ENCODE measurements at regions not wholly inside any gene's neighbourhood (a gene's known extent, or its start where the extent isn't known, plus 50 kb on each side); places are given as distances from the start of the nearest gene placed in this dataset.

DNA sequence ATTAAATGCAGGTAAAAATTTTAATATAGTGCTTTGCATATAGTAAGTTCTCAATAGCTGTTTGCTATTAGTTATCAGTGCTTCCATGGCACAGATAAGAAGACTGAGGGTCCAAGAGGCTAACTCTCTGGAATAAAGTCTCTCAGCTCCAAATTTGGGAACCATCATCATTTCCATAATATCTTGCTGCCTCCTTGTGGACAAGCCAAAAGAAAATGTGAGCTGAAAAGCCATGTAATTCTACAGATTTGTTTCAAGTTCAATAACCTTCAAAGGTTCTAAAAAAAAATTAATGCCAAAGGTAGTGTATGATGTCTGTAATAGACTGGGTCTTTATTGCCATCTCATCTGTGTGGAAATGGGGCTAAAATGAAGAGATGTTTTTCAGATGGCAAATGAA, 136.9 kb upstream of the VCX start:
- no peaks in the 10 kb centered on the region for H4K20me1 ChIP-seq (ENCODE audit: control insufficient read depth, insufficient read depth, low read length, poor library complexity, severe bottlenecking)
- H3K9me3 Mint-ChIP-seq (ENCODE audit: insufficient read depth), result no peaks in the 10 kb centered on the region
- no peaks in the 10 kb centered on the region for H3K4me1 Mint-ChIP-seq

DNA sequence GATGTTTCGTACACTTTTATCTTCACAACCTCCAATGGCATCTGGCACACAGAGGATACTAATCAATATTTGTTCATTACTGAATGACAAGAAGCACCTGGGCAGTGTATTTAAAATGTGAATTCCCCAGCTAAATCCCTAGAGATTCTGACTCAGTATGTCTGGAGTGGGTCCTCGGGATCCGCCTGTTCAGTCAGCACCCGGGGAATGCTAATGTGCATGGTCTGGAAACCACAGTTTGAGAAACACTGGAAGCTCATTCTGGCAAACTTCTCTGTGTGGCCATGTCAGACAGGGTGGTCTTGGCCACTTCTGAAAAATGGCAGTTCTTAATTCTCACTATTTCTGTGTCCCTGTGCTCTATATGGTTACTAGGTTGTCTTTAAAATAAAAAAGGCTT, 138.8 kb upstream of the VCX start:
- no peak for ATAC-seq (ENCODE audit: low read depth)
- Histone ChIP-seq H3K4me3 (ENCODE audit: control extremely low read depth in 1 of 5, extremely low read depth in 1 of 5, insufficient read depth in 1 of 5, low read depth in 2 of 5, low read length in 4 of 5) (no peak overlapping the region), H3K9ac (ENCODE audit: low read length) (no peak overlapping the region), H3K27ac (ENCODE audit: low read length in 2 of 2) (no peak overlapping the region), H4K20me1 (ENCODE audit: control insufficient read depth, insufficient read depth, low read length, poor library complexity, severe bottlenecking) (no peaks in the 10 kb centered on the region), H3K36me3 (replicated peaks in 1 of 2; ENCODE audit: control extremely low read depth in 1 of 2, control insufficient read depth in 1 of 2, extremely low read depth in 1 of 2, insufficient read depth in 2 of 2, low read length in 1 of 2) (no peaks in the 10 kb centered on the region), H2AFZ (ENCODE audit: insufficient read depth, low read depth, low read length, poor library complexity, severe bottlenecking) (no peak overlapping the region), H3K4me2 (replicated peaks; ENCODE audit: low read depth, low read length, poor library complexity, severe bottlenecking) (no peak overlapping the region), H3K79me2 (ENCODE audit: control insufficient read depth, insufficient read depth, low read length) (no peaks in the 10 kb centered on the region), H3K9me3 (ENCODE audit: control extremely low read depth in 1 of 3, control insufficient read depth in 2 of 3, insufficient read depth in 1 of 3, low read length in 2 of 3) (peaks cover 0 to 3% (median 0%) of the 10 kb centered on the region in 3 donors), H3K27me3 (replicated peaks in 1 of 4; ENCODE audit: control extremely low read depth in 1 of 4, control insufficient read depth in 3 of 4, insufficient read depth in 4 of 4, low read length in 3 of 4) (no peaks in the 10 kb centered on the region), H3K4me1 (ENCODE audit: control insufficient read depth in 2 of 2, insufficient read depth in 2 of 2, low read length in 2 of 2) (no peaks in the 10 kb centered on the region)
- Mint-ChIP-seq H3K27ac (no peak overlapping the region), H3K9me3 (ENCODE audit: insufficient read depth) (no peaks in the 10 kb centered on the region), H3K27me3 (no peaks in the 10 kb centered on the region), H3K4me1 (no peaks in the 10 kb centered on the region), H3K4me3 (no peak overlapping the region)
- ChIA-PET POLR2A (no interaction called here), CTCF (no interaction called here)
- TF ChIP-seq, protein P1, sequence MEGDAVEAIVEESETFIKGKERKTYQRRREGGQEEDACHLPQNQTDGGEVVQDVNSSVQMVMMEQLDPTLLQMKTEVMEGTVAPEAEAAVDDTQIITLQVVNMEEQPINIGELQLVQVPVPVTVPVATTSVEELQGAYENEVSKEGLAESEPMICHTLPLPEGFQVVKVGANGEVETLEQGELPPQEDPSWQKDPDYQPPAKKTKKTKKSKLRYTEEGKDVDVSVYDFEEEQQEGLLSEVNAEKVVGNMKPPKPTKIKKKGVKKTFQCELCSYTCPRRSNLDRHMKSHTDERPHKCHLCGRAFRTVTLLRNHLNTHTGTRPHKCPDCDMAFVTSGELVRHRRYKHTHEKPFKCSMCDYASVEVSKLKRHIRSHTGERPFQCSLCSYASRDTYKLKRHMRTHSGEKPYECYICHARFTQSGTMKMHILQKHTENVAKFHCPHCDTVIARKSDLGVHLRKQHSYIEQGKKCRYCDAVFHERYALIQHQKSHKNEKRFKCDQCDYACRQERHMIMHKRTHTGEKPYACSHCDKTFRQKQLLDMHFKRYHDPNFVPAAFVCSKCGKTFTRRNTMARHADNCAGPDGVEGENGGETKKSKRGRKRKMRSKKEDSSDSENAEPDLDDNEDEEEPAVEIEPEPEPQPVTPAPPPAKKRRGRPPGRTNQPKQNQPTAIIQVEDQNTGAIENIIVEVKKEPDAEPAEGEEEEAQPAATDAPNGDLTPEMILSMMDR (IDR thresholded peaks at IDR 0.05), result no peak
- TF ChIP-seq EZH2 (IDR thresholded peaks at IDR 0.05; ENCODE audit: borderline replicate concordance, insufficient read depth, low read depth, low read length, poor library complexity, severe bottlenecking), result no peak
- no CpG with 5 or more reads among the region's 4 CpGs for WGBS (ENCODE audit: insufficient coverage)
- no peak for DNase-seq
- intact Hi-C loops (cut with micrococcal nuclease), result loop anchor here (10.0 kb wide), 1 partner anchor 1679 kb away; no protein-coding TSS in a partner anchor

More for the DNA sequence above, 136.9 kb upstream of the VCX start:
- Histone ChIP-seq H2AFZ (ENCODE audit: insufficient read depth, low read depth, low read length, poor library complexity, severe bottlenecking) (no peak overlapping the region), H3K36me3 (replicated peaks in 1 of 2; ENCODE audit: control extremely low read depth in 1 of 2, control insufficient read depth in 1 of 2, extremely low read depth in 1 of 2, insufficient read depth in 2 of 2, low read length in 1 of 2) (no peaks in the 10 kb centered on the region), H3K79me2 (ENCODE audit: control insufficient read depth, insufficient read depth, low read length) (no peaks in the 10 kb centered on the region), H3K4me1 (ENCODE audit: control insufficient read depth in 2 of 2, insufficient read depth in 2 of 2, low read length in 2 of 2) (no peaks in the 10 kb centered on the region), H3K4me2 (replicated peaks; ENCODE audit: low read depth, low read length, poor library complexity, severe bottlenecking) (no peak overlapping the region), H3K27ac (ENCODE audit: low read length in 2 of 2) (no peak overlapping the region), H3K4me3 (ENCODE audit: control extremely low read depth in 1 of 5, extremely low read depth in 1 of 5, insufficient read depth in 1 of 5, low read depth in 2 of 5, low read length in 4 of 5) (no peak overlapping the region), H3K27me3 (replicated peaks in 1 of 4; ENCODE audit: control extremely low read depth in 1 of 4, control insufficient read depth in 3 of 4, insufficient read depth in 4 of 4, low read length in 3 of 4) (no peaks in the 10 kb centered on the region), H3K9ac (ENCODE audit: low read length) (no peak overlapping the region), H3K9me3 (ENCODE audit: control extremely low read depth in 1 of 3, control insufficient read depth in 2 of 3, insufficient read depth in 1 of 3, low read length in 2 of 3) (peaks cover 0 to 3% (median 0%) of the 10 kb centered on the region in 3 donors)
- CTCF ChIA-PET, result interaction anchor here (0.7 kb wide), 1 partner anchor 514 kb away, joined by 3 read pairs; no protein-coding TSS in a partner anchor
- no peak overlapping the region for H3K4me3 Mint-ChIP-seq
- H3K27me3 Mint-ChIP-seq, result no peaks in the 10 kb centered on the region
- intact Hi-C loops (cut with micrococcal nuclease), result loop anchor here (10.0 kb wide), 1 partner anchor 1681 kb away; no protein-coding TSS in a partner anchor
- POLR2A ChIA-PET, result no interaction called here
- no peak for ATAC-seq (ENCODE audit: low read depth)
- no peak for TF ChIP-seq EZH2 (IDR thresholded peaks at IDR 0.05; ENCODE audit: borderline replicate concordance, insufficient read depth, low read depth, low read length, poor library complexity, severe bottlenecking)
- TF ChIP-seq, protein P1 (IDR thresholded peaks at IDR 0.05), result no peak
- H3K27ac Mint-ChIP-seq, result no peak overlapping the region
- no peak for DNase-seq

All from B cell (primary cell).